Transverse colon (tissue), 4 donors: ENCODE measurements at regions not wholly inside any gene's neighbourhood (a gene's known extent, or its start where the extent isn't known, plus 50 kb on each side); places are given as distances from the start of the nearest gene placed in this dataset.

Experiments
- DNase-seq: peaks from one replicate; pipeline ENCODE4 v3.0.0-alpha.2; 2019
- H3K27ac ChIP-seq, 4 donors: fragments of 200-600 bp; sonication (generic); 2 replicates each; pipeline ENCODE4 v1.5.1; 2016 to 2018; ENCODE audit warnings: inconsistent platforms in 4 of 4
- H3K27me3 ChIP-seq: fragments of 200-600 bp; sonication (generic); 2 replicates; pipeline ENCODE4 v1.5.1; 2017; ENCODE audit warnings: inconsistent platforms
- H3K36me3 ChIP-seq, 4 donors: fragments of 200-600 bp; sonication (generic); 2 replicates each; pipeline ENCODE4 v1.5.1; 2017 to 2019; ENCODE audit warnings: inconsistent platforms in 4 of 4
- H3K4me1 ChIP-seq, 4 donors: fragments of 200-600 bp; sonication (generic); 2 replicates each; pipeline ENCODE4 v1.5.1; 2017 to 2020; ENCODE audit warnings: inconsistent platforms in 4 of 4
- H3K4me3 ChIP-seq, 4 donors: fragments of 200-600 bp; sonication (generic); 1 replicate in 1 of 4; 2 replicates in 3 of 4; pipeline versions ENCODE4 v1.5.1 to v1.6.1; 2017 to 2019; ENCODE audit warnings: inconsistent platforms in 4 of 4
- H3K9me3 ChIP-seq, 2 donors: fragments of 200-600 bp; sonication (generic); 2 replicates each; pipeline ENCODE4 v1.5.1; 2017 to 2019; ENCODE audit warnings: inconsistent platforms in 2 of 2
- EP300 ChIP-seq: sonication (generic); formaldehyde crosslinking; IDR thresholded peaks from one replicate; pipeline ENCODE4 v1.6.1; 2017; ENCODE audit warnings: antibody characterized with exemption, low read depth
- POLR2A ChIP-seq: fragments of 450-650 bp; IDR thresholded peaks from one replicate; pipeline ENCODE4 v1.6.1; 2016; ENCODE audit warnings: antibody characterized with exemption, mild to moderate bottlenecking, moderate library complexity
- POLR2AphosphoS5 ChIP-seq, 3 donors: sonication (generic); formaldehyde crosslinking; IDR thresholded peaks; one replicate each; pipeline ENCODE4 v1.6.1; 2016; ENCODE audit warnings: antibody characterized with exemption in 3 of 3
- WGBS, 2 donors: methylation state at CpG; one replicate each; pipeline ENCODE4 v1.1.5; 2018; ENCODE audit warnings: low coverage in 1 of 2; 5-methylcytosine and 5-hydroxymethylcytosine counted together
- in situ Hi-C, 4 donors: fragments of 200-750 bp; cut with MboI; loops; one replicate each; pipeline versions ENCODE4 v1.15.0 to v1.15.1; 2017; ENCODE audit warnings: low sequenced_read_pairs in 3 of 4, low pct_ligation_motif_present in 1 of 4, low pct_unique_long_range_greater_than_20kb in 1 of 4
- intact Hi-C: fragments of 100-400 bp; cut with DNase I; formaldehyde crosslinking; loops from one replicate; pipeline ENCODE4 v1.15.1; 2023; ENCODE audit warnings: low total_unique reads
- TF ChIP-seq, protein P1 (sequence below), 5 experiments: fragments of 200-600 bp in 3 of 5; fragments of 450-650 bp in 2 of 5; sonication (generic) in 3 of 5; IDR thresholded peaks; 1 replicate in 2 of 5; 2 replicates in 3 of 5; pipeline ENCODE4 v1.5.1; 2016 to 2017; ENCODE audit warnings: antibody characterized with exemption in 5 of 5, inconsistent platforms in 3 of 5, mild to moderate bottlenecking in 2 of 5, moderate library complexity in 1 of 5

DNA sequence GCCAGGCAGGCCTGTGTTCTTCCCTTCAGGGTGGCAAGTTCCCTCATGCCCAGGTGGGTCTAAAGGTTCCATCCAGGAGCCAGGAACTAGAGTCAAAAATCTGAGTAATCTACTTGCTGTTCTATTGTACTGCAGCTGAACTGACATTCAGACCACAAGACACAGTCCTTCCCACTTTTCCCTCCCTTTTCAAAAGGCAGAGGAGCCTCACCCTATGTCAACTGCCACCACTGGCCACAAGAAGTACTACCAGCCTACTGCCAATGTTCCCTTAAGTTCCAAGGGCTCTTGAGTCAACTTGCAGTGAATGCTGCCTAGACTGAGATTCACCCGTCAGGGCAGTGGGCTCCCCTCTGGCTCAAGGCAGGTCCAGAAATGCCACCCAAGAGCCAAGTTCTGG lies 133.5 kb downstream of the FAM47B start:
- Histone ChIP-seq H3K4me3 (no peak overlapping the region), H3K4me1 (no peaks in the 10 kb centered on the region), H3K27me3 (no peaks in the 10 kb centered on the region), H3K27ac (no peak overlapping the region), H3K9me3 (no peaks in the 10 kb centered on the region), H3K36me3 (no peaks in the 10 kb centered on the region)
- in situ Hi-C loops: no loop called here
- no peak for TF ChIP-seq POLR2AphosphoS5 (IDR thresholded peaks at IDR 0.05)
- no peak for TF ChIP-seq POLR2A
- no peak for TF ChIP-seq EP300
- TF ChIP-seq, protein P1, sequence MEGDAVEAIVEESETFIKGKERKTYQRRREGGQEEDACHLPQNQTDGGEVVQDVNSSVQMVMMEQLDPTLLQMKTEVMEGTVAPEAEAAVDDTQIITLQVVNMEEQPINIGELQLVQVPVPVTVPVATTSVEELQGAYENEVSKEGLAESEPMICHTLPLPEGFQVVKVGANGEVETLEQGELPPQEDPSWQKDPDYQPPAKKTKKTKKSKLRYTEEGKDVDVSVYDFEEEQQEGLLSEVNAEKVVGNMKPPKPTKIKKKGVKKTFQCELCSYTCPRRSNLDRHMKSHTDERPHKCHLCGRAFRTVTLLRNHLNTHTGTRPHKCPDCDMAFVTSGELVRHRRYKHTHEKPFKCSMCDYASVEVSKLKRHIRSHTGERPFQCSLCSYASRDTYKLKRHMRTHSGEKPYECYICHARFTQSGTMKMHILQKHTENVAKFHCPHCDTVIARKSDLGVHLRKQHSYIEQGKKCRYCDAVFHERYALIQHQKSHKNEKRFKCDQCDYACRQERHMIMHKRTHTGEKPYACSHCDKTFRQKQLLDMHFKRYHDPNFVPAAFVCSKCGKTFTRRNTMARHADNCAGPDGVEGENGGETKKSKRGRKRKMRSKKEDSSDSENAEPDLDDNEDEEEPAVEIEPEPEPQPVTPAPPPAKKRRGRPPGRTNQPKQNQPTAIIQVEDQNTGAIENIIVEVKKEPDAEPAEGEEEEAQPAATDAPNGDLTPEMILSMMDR (IDR thresholded peaks at IDR 0.05): no peak
- intact Hi-C loops: no loop called here
- WGBS, 2 donors: 61% methylated on average over 1 of the region's 1 CpG; no CpG with 5 or more reads in 1 of the 2 donors
- DNase-seq: no peak

DNA sequence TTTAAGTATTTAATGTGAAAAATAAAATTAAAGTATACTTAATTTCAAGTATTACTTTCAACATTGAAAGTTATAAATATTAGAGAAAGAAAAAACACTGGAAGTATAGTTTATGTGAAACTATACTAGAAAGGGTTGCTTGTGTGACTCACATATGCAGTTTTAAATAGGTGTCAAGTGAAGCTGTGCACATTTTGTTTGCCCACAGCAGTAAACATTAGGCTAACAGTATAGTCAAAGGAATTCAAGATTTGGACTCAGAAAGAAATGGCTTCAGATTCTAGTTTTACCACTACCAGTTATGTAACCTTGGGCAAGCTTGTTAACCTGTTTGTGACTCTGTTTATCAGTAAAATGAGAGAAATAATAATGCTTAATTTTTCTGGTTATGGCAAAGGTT lies 148.2 kb downstream of the FAM47B start:
- in situ Hi-C loops: no loop called here
- H3K36me3 ChIP-seq: no peaks in the 10 kb centered on the region
- H3K4me1 ChIP-seq: no peaks in the 10 kb centered on the region
- H3K4me3 ChIP-seq: no peak overlapping the region
- no peak for TF ChIP-seq POLR2AphosphoS5 (IDR thresholded peaks at IDR 0.05)
- TF ChIP-seq POLR2A: no peak
- no peak overlapping the region for H3K27ac ChIP-seq
- intact Hi-C loops: no loop called here
- no peaks in the 10 kb centered on the region for H3K27me3 ChIP-seq
- H3K9me3 ChIP-seq: no peaks in the 10 kb centered on the region
- no peak for DNase-seq

DNA sequence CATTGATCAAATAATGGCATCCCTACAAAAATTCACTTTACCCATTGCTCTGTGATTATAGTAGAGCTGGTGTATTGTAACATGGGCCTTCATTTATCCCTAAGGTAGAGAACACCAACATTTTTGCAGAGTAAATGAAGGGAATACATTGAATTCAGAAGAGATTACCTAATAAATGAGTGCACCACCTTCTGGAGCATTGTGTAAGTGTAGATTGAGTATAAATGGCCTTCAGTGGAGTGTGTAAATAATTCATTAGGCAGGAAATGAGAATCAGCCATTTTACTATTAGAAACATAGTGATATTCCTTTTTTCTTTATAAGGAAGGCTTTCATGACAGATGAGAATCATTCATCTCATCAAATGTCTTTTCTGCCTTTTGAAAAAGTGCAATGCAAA lies 155.8 kb downstream of the FAM47B start:
- intact Hi-C loops (no loop called here), in situ Hi-C loops (no loop called here)
- TF ChIP-seq, protein P1 (IDR thresholded peaks at IDR 0.05): no peak
- no peak for TF ChIP-seq POLR2A
- no peak for TF ChIP-seq EP300
- TF ChIP-seq POLR2AphosphoS5 (IDR thresholded peaks at IDR 0.05): no peak

DNA sequence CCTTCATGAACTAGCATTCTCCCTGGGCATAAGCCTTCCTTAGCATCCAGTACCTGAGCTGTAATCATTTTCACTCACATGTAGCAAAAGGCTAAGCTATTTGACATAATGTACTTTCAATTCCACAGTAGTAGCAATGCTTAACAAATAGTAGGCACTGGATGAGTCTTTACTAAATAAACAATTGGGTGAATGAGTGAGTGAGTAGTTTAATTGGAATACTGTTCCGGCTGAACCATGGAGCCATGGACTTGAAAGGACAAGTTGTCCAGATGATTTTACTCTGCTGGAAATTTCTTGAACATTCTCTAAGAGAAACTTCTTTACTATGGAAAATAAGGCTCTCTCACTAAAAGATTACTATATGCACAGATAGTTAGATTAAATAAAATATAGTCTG lies 159.3 kb downstream of the FAM47B start:
- Histone ChIP-seq H3K27me3 (no peaks in the 10 kb centered on the region), H3K27ac (no peak overlapping the region), H3K4me1 (no peaks in the 10 kb centered on the region), H3K36me3 (no peaks in the 10 kb centered on the region), H3K9me3 (no peaks in the 10 kb centered on the region), H3K4me3 (no peak overlapping the region)
- 95% methylated on average over 1 of the region's 1 CpG; no CpG with 5 or more reads in 1 of the 2 donors for WGBS, 2 donors
- DNase-seq: no peak
- no peak for TF ChIP-seq POLR2A
- TF ChIP-seq POLR2AphosphoS5 (IDR thresholded peaks at IDR 0.05): no peak
- TF ChIP-seq, protein P1 (IDR thresholded peaks at IDR 0.05): no peak
- intact Hi-C loops: no loop called here
- in situ Hi-C loops: no loop called here

More for the DNA sequence above, 155.8 kb downstream of the FAM47B start:
- H3K36me3 ChIP-seq: no peaks in the 10 kb centered on the region
- no peak overlapping the region for H3K27ac ChIP-seq
- H3K27me3 ChIP-seq: no peaks in the 10 kb centered on the region
- DNase-seq: no peak
- H3K9me3 ChIP-seq: no peaks in the 10 kb centered on the region
- no peaks in the 10 kb centered on the region for H3K4me1 ChIP-seq
- no peak overlapping the region for H3K4me3 ChIP-seq

DNA sequence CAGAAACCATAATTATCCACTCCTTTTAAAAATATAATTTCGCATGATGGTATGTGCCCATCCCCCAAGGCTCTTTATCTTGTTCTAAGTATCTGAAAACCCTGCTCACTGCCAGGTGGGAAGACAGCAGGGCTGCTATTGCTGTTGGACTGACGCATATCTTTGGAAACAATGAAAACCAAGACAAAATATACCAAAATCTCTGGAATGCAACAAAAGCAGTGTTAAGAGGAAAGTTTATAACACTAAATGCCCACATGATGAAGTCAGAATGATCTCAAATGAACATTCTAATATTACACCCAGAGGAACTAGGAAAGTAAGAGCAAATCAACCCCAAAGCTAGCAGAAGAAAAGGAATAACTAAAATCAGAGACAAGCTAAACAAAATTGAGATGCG lies 162.0 kb downstream of the FAM47B start:
- TF ChIP-seq POLR2A: no peak
- TF ChIP-seq, protein P1 (IDR thresholded peaks at IDR 0.05): no peak
- H3K9me3 ChIP-seq: no peaks in the 10 kb centered on the region
- no peak overlapping the region for H3K27ac ChIP-seq
- H3K4me1 ChIP-seq: no peaks in the 10 kb centered on the region
- H3K36me3 ChIP-seq: no peaks in the 10 kb centered on the region
- 80 to 100% methylated on average over 1 to 3 of the region's 3 CpGs for WGBS, 2 donors
- H3K27me3 ChIP-seq: no peaks in the 10 kb centered on the region
- no peak overlapping the region for H3K4me3 ChIP-seq
- in situ Hi-C loops (no loop called here), intact Hi-C loops (no loop called here)
- no peak for DNase-seq
